K562 (cell line): ENCODE measurements at regions not wholly inside any gene's neighbourhood (a gene's known extent, or its start where the extent isn't known, plus 50 kb on each side); places are given as distances from the start of the nearest gene placed in this dataset.

Experiments
- ATAC-seq: fragments of 200-7000 bp; cut with Tn5 transposase; 3 replicates; pipeline ENCODE4 v1.9.1; 2020; ENCODE audit warnings: moderate library complexity
- BruUV-seq: library from RNA; stranded (reverse); fragments of 400-500 nt; replicated peaks from 2 replicates; lab custom pipeline; 2021; lab: Mats Ljungman, UMichigan
- CTCF ChIA-PET: fragments of 300-600 bp; formaldehyde crosslinking; extraction: SDS; loops from one replicate; lab custom pipeline; 2021; ENCODE audit warnings: low intra/inter-chr PET ratio; lab: Yijun Ruan, JAX
- POLR2A ChIA-PET: fragments of 300-600, 350-650 bp; sonication (Branson Sonifier 250); formaldehyde crosslinking; extraction: SDS; loops from one replicate; lab custom pipeline; 2021; ENCODE audit warnings: antibody characterized with exemption, inconsistent platforms; lab: Yijun Ruan, JAX
- DNase-seq, 4 experiments: peaks; one replicate each; pipeline versions ENCODE4 v3.0.0 to v3.0.0-alpha.2; 2011 to 2018; ENCODE audit warnings: low spot score in 3 of 4, mixed read lengths in 3 of 4; ENCODE audit errors: extremely low read depth in 1 of 4
- FAIRE-seq: peaks from 2 replicates; lab custom pipeline; 2011; peaks lifted over from hg19 to GRCh38; lab: Jason Lieb, UNC
- H2AFZ ChIP-seq: 2 replicates; pipeline ENCODE4 v1.6.0; 2011; ENCODE audit warnings: low read depth, low read length, control low read depth, inconsistent platforms
- H3K27ac ChIP-seq: fragments of 200-600 bp; 3 replicates; pipeline ENCODE4 v1.8.0; 2011; ENCODE audit warnings: low read depth, mild to moderate bottlenecking, control low read depth, inconsistent platforms, low read length, moderate library complexity, mixed read lengths; ENCODE audit errors: extremely low read depth
- H3K27me3 ChIP-seq, 2 experiments: fragments of 300-600 bp in 1 of 2; 2 replicates in 1 of 2; 3 replicates in 1 of 2; pipeline versions ENCODE4 v1.6.0 to v1.8.0; 2011; ENCODE audit warnings: inconsistent platforms in 2 of 2, low read length in 2 of 2, mild to moderate bottlenecking in 1 of 2, mixed read lengths in 1 of 2, moderate library complexity in 1 of 2; ENCODE audit not compliant: control insufficient read depth in 2 of 2, insufficient read depth in 2 of 2
- H3K36me3 ChIP-seq: fragments of 300-600 bp; 3 replicates; pipeline ENCODE4 v1.8.0; 2011; ENCODE audit warnings: mild to moderate bottlenecking, low read length, inconsistent platforms; ENCODE audit not compliant: control insufficient read depth, insufficient read depth
- H3K4me1 ChIP-seq, 2 experiments: fragments of 200-600 bp in 1 of 2; replicated peaks in 1 of 2; 2 replicates in 1 of 2; 3 replicates in 1 of 2; pipeline versions ENCODE4 v1.5.1 to v1.8.0; 2011; ENCODE audit warnings: inconsistent platforms in 2 of 2, low read length in 2 of 2, mild to moderate bottlenecking in 1 of 2, mixed read lengths in 1 of 2, moderate library complexity in 1 of 2; ENCODE audit not compliant: control insufficient read depth in 2 of 2, insufficient read depth in 2 of 2
- H3K4me2 ChIP-seq: 2 replicates; pipeline ENCODE4 v1.6.1; 2011; ENCODE audit warnings: low read length, control low read depth, inconsistent platforms, mixed read lengths; ENCODE audit not compliant: insufficient read depth
- H3K4me3 ChIP-seq: fragments of 200-600 bp; sonication (generic), shearing (Covaris generic); 2 replicates; pipeline ENCODE4 v1.5.1; 2016; ENCODE audit warnings: control low read depth, inconsistent platforms
- H3K79me2 ChIP-seq: fragments of 200-600 bp; 3 replicates; pipeline ENCODE4 v1.8.0; 2011; ENCODE audit warnings: low read length, inconsistent platforms; ENCODE audit not compliant: control insufficient read depth, insufficient read depth
- H3K9ac ChIP-seq, 2 experiments: 2 replicates each; pipeline versions ENCODE4 v1.6.0 to v1.6.1; 2011; ENCODE audit warnings: low read depth in 2 of 2, low read length in 2 of 2, control low read depth in 1 of 2, inconsistent platforms in 1 of 2, mild to moderate bottlenecking in 1 of 2, mixed read lengths in 1 of 2; ENCODE audit not compliant: insufficient read depth in 1 of 2
- H3K9me1 ChIP-seq: one replicate; pipeline ENCODE4 v1.6.0; 2011; ENCODE audit warnings: inconsistent platforms, mild to moderate bottlenecking, low read length, moderate library complexity; ENCODE audit not compliant: control insufficient read depth, insufficient read depth
- H3K9me3 ChIP-seq: replicated peaks from 2 replicates; pipeline ENCODE4 v1.5.1; 2011; ENCODE audit warnings: low read depth, low read length, inconsistent platforms; ENCODE audit not compliant: control insufficient read depth, insufficient read depth
- H4K20me1 ChIP-seq: replicated peaks from 2 replicates; pipeline ENCODE4 v1.6.1; 2011; ENCODE audit warnings: low read length, inconsistent platforms, mixed read lengths; ENCODE audit not compliant: control insufficient read depth, insufficient read depth
- E2F1 ChIP-seq: sonication (generic); formaldehyde crosslinking; IDR thresholded peaks from 2 replicates; pipeline ENCODE4 v1.8.1; 2023; ENCODE audit warnings: mild to moderate bottlenecking, missing genetic modification reagents, moderate library complexity
- E2F5 ChIP-seq: sonication (generic); formaldehyde crosslinking; IDR thresholded peaks from 2 replicates; pipeline ENCODE4 v1.8.0; 2022; ENCODE audit warnings: mild to moderate bottlenecking, missing genetic modification reagents
- ETV5 ChIP-seq: sonication (generic); formaldehyde crosslinking; IDR thresholded peaks from 2 replicates; pipeline ENCODE4 v1.4.0; 2020; ENCODE audit warnings: low read depth, mild to moderate bottlenecking, missing genetic modification reagents
- HNRNPK ChIP-seq: fragments of 200-400 bp; formaldehyde crosslinking; IDR thresholded peaks from one replicate; pipeline ENCODE4 v1.6.1; 2018; ENCODE audit warnings: mild to moderate bottlenecking, low read depth, low read length; ENCODE audit not compliant: poor library complexity, severe bottlenecking
- JUNB ChIP-seq: fragments of 450-650 bp; formaldehyde crosslinking; conservative IDR thresholded peaks from 2 replicates; pipeline ENCODE4 v1.4.0; 2020; ENCODE audit warnings: mild to moderate bottlenecking
- MAX ChIP-seq: sonication (generic); formaldehyde crosslinking; IDR thresholded peaks from 2 replicates; pipeline ENCODE4 v1.9.0; 2022; ENCODE audit warnings: mild to moderate bottlenecking, missing genetic modification reagents
- NRF1 ChIP-seq, 2 experiments: fragments of 450-650 bp; IDR thresholded peaks in 1 of 2; conservative IDR thresholded peaks in 1 of 2; 2 replicates each; pipeline ENCODE4 v1.6.1; 2014; ENCODE audit warnings: mild to moderate bottlenecking in 2 of 2
- PKNOX1 ChIP-seq: fragments of 450-650 bp; IDR thresholded peaks from 2 replicates; pipeline ENCODE4 v1.6.1; 2016
- RBM15 ChIP-seq: fragments of 200-400 bp; formaldehyde crosslinking; IDR thresholded peaks from 2 replicates; pipeline ENCODE4 v1.6.1; 2018; ENCODE audit warnings: mild to moderate bottlenecking, low read length, moderate library complexity; ENCODE audit not compliant: insufficient read depth
- TFAP4 ChIP-seq: sonication (generic); formaldehyde crosslinking; IDR thresholded peaks from 2 replicates; pipeline ENCODE4 v1.8.0; 2022; ENCODE audit warnings: missing genetic modification reagents, mild to moderate bottlenecking, moderate library complexity, borderline replicate concordance
- TSHZ1 ChIP-seq: fragments of 250-450 bp; sonication (Bioruptor Pico); IDR thresholded peaks from 2 replicates; pipeline ENCODE4 v1.4.0; 2020; ENCODE audit warnings: mild to moderate bottlenecking, moderate library complexity
- ZBTB5 ChIP-seq: fragments of 450-650 bp; IDR thresholded peaks from 2 replicates; pipeline ENCODE4 v1.6.1; 2017; ENCODE audit warnings: antibody characterized with exemption
- WGBS: fragments of 100-300 bp; shearing (Covaris generic); methylation state at CpG from one replicate; pipeline ENCODE4 v1.1.6; 2016; ENCODE audit warnings: low coverage, mixed read lengths; ENCODE audit not compliant: insufficient coverage; ENCODE audit errors: missing lambda C conversion rate; 5-methylcytosine and 5-hydroxymethylcytosine counted together
- in situ Hi-C: fragments of 300-500 bp; cut with MboI; formaldehyde crosslinking; loops from 4 replicates; pipeline ENCODE4 v1.15.0; 2018; ENCODE audit warnings: inconsistent platforms, mixed read lengths
- intact Hi-C: fragments of 100-400 bp; cut with micrococcal nuclease; formaldehyde crosslinking; loops from 2 replicates; pipeline ENCODE4 v1.14.2; 2022

- no peaks in the 10 kb centered on the region for H3K9me3 ChIP-seq
- in situ Hi-C loops (no loop called here), intact Hi-C loops (no loop called here)
- H3K27ac ChIP-seq: no peak overlapping the region
- 6% methylated on average over 1 of the region's 1 CpG for WGBS
- H2AFZ ChIP-seq: no peak overlapping the region
- H3K4me2 ChIP-seq: no peak overlapping the region
- no TSS peak for BruUV-seq
- no peaks in the 10 kb centered on the region for H3K79me2 ChIP-seq
- CTCF ChIA-PET: no interaction called here
- DNase-seq: no peak
- H3K36me3 ChIP-seq: no peaks in the 10 kb centered on the region
- POLR2A ChIA-PET: interaction anchor here (0.6 kb wide), 1 partner anchor 28 kb away, joined by 3 read pairs; no protein-coding TSS in a partner anchor
- no peaks in the 10 kb centered on the region for H4K20me1 ChIP-seq
- no peaks in the 10 kb centered on the region for H3K9me1 ChIP-seq
- H3K27me3 ChIP-seq: peaks cover 0 to under 1% of the 10 kb centered on the region in 2 experiments; a peak in 1 of 5 replicates
- no peak overlapping the region for H3K4me3 ChIP-seq
- no peak overlapping the region for H3K9ac ChIP-seq
- no peak for FAIRE-seq
- no peak for ATAC-seq
- no peaks in the 10 kb centered on the region for H3K4me1 ChIP-seq
- TF ChIP-seq NRF1 (conservative IDR thresholded peaks at IDR 0.05 in 1 of 2, IDR thresholded peaks at IDR 0.05 in 1 of 2): no peak
- no peak for TF ChIP-seq TSHZ1 (CRISPR knock-in tag)
- TF ChIP-seq JUNB: no peak
- no peak for TF ChIP-seq RBM15
- TF ChIP-seq E2F5 (CRISPR knock-in tag): no peak
- no peak for TF ChIP-seq HNRNPK
- no peak for TF ChIP-seq ETV5 (CRISPR knock-in tag)
- TF ChIP-seq E2F1 (CRISPR knock-in tag): no peak
- TF ChIP-seq PKNOX1: no peak
- TF ChIP-seq ZBTB5: no peak
- TF ChIP-seq MAX (CRISPR knock-in tag): no peak
- no peak for TF ChIP-seq TFAP4 (CRISPR knock-in tag)
Observed at GRCh38 chr11:112518371-112518770, 257.7 kb upstream of the PLET1 start.
